NCI-H774 (cell line): ENCODE measurements at regions not wholly inside any gene's neighbourhood (a gene's known extent, or its start where the extent isn't known, plus 50 kb on each side); places are given as distances from the start of the nearest gene placed in this dataset.

Experiments used
- DNase-seq: peaks from one replicate; lab custom pipeline; 2025; lab: John Stamatoyannopoulos, UW

DNA sequence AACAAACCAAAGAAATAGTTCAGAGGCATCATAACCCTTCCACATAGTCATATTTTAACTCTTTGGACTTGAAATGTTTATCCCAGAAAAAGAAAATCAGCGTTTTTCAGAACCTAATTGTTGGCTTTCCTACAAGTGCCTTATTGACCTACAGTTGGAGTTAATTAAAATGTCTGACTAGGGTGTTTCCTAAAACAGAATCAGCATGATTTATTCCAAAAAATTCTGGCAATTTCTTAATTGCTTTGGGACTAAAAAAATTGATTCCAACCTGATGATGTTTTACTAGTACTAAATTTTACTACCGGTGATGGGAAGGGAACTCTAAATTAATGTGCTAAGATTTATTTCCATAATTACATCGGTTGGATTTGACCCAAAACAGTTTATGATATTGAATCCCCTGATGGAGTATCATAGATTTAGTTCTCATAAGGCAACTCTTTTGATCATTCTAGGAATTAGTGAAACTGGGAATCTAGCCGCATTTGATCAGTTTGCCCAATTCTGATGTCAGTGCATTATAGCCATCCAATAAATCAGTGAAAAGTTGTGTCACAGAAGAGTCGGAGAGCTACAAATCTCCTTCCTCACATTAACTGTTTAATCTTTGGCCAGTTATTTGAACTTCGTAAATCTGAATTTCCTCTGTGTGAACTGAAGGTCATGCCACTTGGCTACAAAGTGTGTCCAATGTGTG lies 134.3 kb upstream of the DSEL start:
- no peak for DNase-seq

- DNase-seq: no peak
Observed at GRCh38 chr18:67646890-67647289, 130.4 kb upstream of the DSEL start.

GRCh38 chr18:67644226-67644625 lies 127.7 kb upstream of the DSEL start:
- no peak for DNase-seq

- DNase-seq: no peak
Observed at GRCh38 chr18:67639872-67640271, 123.4 kb upstream of the DSEL start.

DNA sequence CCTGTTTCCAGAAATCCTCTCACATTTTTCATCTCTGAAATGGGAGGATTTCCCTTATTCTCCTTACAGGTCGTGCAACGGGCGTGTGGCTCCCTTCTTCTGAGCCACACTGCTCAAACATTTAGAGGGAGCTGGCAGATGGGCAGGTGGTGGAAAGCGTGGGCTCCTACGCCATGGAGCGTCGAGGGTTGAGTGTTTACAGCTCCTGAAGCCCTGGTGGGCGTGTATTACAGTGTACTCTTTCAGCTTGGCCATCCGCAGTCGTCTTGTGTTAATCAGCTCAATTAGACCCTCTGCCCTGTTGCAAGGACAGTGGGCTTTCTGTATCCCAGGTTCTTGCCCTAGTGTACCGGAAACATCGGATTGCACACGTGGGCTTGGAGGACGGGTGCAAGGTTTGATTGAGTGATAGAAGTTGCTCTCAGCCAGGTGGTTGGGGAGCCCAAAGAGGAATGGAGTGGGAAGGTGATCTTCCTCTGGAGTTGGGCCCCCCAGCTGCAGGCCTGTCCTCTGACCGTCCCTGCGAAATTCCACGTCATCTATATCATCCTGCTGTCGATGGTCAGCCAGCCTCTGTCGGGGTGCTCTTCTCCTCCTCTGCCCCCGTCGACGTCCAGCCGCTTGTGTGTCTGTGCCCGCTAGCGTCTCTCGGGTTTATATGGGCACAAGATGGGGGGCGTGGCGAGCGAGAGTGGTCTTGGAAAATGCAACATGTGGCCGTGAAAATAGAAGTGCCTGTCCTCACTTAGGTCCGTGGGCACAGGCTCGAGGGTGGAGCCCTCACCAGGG lies 120.3 kb upstream of the DSEL start:
- no peak for DNase-seq

DNA sequence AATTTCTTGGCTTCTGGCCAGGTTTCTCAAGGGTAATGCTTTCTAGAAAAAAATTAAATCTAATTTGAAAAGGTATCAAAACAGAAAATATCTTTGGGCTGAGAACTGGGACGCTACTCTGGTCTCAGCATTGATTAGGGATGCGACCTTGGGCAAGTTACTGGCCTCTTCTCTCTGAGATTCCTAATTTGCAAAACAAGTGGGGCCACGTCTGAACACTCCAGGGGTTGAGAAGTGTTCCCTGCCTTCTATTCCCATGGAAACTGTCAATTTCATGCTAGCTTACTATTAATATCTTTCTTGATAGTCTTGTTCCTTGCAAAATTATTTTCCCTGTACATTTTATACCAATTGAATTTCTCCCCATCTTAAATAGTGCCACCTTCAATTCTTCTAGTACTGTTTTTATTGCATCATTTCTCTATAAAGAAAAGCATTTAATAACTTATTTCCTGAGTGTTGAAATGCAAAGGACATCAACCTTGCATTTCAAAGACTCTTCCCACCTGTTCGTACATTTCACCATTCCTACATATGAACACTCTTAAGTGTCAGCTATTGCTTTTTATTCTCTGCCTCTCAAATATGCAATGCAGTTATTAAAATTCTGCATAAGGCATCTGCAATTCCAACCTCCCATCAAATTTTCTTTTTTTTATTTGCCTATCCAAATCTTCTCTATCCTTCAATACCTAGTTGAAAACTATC lies 118.3 kb upstream of the DSEL start:
- no peak for DNase-seq

- no peak for DNase-seq
Observed at GRCh38 chr18:67633939-67634338, 117.4 kb upstream of the DSEL start.

DNA sequence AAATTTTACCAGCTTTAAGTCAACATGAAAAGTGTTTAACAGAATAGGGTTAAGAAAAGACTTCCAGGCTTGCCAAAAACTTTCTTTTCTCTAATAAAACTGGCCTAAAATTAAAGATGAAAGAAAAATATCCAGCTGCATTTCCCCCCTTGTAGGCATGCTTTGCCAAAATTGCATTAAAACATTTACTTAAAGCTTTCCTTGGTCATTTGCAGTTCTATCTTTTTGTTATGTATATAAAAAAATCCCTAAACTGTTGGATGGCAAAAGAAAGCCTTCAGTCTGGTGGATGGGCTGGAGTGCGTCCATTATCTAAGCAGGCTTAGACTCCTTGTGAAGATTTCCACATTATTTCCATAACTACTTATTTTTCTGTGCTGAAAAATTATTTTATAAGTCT lies 105.4 kb upstream of the DSEL start:
- DNase-seq: no peak

- DNase-seq: no peak
Observed at GRCh38 chr18:67621049-67621713, 104.7 kb upstream of the DSEL start.

DNA sequence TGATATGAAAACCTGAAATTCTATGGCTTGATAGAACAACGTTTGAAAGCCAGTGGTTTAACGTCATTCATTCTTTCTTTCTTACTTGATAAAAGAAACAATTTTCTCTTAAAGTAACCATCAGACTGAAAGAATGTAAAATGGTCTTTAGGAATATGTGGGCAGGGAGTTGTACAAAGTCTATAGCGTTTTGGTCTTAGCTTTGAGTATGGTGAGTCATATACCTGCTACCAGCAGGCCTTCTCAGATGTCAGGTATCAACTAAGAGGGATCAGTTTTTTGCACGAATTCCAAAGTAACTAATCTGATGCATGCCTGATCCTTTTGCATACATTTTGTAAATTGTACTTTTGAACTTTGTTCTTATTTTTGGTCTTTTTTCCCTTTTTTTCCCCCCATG lies 101.5 kb upstream of the DSEL start:
- no peak for DNase-seq

- DNase-seq: no peak
Observed at GRCh38 chr18:67615876-67616275, 99.4 kb upstream of the DSEL start.

- DNase-seq: no peak
Observed at GRCh38 chr18:67613731-67614130, 97.2 kb upstream of the DSEL start.

DNA sequence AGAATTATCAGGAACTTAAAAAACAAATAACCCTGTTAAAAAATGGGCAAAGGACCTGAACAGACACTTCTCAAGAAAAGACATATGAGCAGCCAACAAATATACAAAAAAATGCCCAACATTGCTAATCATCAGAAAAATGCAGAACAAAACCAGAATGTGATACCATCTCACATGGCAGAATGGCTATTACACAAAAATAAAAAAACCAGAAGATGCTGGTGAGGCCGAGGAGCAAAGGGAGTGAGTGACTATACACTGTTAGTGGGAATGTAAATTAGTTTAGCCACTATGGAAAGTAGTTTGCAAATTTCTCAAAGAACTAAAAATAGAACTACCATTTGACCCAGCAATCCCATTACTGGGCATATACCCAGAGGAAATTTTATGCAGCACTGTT lies 95.8 kb upstream of the DSEL start:
- DNase-seq: no peak

DNA sequence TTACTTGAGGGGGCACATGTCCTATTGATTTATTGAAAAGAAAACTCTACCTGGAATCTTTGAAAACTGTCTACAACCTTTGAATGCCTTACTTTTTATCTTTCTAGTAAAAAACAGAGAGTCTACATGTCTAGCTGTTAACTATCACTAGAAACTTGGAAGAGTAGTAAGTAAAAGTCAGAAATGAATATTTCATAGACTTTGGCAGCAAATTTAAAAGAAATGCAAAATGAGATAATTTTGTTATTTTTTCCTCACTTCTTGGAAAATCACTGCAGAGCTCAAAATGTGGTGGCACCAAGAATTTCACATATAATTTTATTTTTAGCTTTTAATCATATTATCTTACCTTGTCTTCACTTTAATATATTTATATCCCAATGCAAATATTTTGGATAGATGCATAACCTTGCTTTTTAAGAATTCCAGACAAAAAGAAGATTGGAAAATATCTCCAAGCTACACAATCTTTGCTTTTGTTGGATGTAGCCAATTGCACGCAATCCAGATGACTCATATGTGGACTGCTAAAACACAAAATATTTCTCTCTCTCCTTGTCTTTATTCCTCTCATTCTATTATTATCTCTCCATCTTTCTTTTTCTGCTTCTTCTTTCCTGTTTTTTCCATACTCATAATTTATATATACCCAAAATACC lies 92.2 kb upstream of the DSEL start:
- DNase-seq: no peak

DNA sequence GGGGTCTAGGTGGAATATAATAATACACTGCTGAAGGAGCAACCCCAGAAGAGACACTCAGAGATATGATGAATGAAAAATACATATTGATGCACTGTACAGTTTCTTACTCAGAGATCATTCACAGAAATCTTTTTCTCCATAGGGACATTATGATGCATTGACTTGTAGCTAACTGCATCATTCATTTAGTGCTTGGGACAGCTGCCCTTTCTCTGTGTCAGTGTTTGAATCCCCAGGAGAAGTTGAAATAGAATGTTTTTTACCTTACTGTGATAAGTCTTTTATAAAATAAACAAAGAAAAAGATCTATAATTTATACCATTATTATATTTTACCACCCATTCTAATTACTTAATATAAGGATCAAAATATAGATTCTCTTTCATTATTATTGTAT lies 91.7 kb upstream of the DSEL start:
- DNase-seq: no peak

- DNase-seq: no peak
Observed at GRCh38 chr18:67600181-67601180, 84.0 kb upstream of the DSEL start.

GRCh38 chr18:67599277-67599676 lies 82.8 kb upstream of the DSEL start:
- no peak for DNase-seq

DNA sequence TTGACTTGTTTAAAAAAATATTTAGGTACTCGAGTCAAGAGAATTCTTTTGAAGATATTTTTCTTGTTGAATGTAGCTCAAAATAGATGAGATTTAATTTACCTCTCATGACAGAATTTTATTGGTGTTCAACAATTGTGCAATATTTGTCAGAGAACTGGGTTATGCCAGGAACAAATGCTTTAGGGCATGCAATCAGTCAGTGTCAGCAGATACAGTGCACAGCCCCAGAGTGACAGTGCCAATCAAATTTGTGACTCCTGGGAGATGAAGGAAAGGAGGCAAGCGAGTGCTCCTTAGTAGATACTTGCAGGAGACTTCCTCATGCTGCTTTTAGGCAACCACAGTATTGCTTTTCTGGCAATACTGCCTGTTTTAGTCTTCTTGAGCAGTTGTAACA lies 81.2 kb upstream of the DSEL start:
- DNase-seq: no peak

GRCh38 chr18:67596003-67596402 lies 79.5 kb upstream of the DSEL start:
- no peak for DNase-seq

GRCh38 chr18:67590571-67591141 lies 74.1 kb upstream of the DSEL start:
- no peak for DNase-seq
